Brain microvascular endothelial cell (primary cell): ENCODE measurements at regions not wholly inside any gene's neighbourhood (a gene's known extent, or its start where the extent isn't known, plus 50 kb on each side); places are given as distances from the start of the nearest gene placed in this dataset.
"Not testable (repeated sequence)": the region's sequence is repeated elsewhere in the genome, so short reads cannot be mapped to it uniquely, and the experiment has no call there.

Experiments used
- DNase-seq: peaks from one replicate; pipeline ENCODE4 v3.0.0-alpha.2; 2020
- H3K27ac ChIP-seq: fragments of 250-450 bp; sonication (Bioruptor Pico); 2 replicates; pipeline ENCODE4 v1.5.1; 2020; ENCODE audit warnings: mild to moderate bottlenecking, moderate library complexity
- H3K27me3 ChIP-seq: fragments of 250-450 bp; sonication (Bioruptor Pico); replicated peaks from 2 replicates; pipeline ENCODE4 v1.5.1; 2020; ENCODE audit warnings: mild to moderate bottlenecking
- H3K36me3 ChIP-seq: fragments of 250-450 bp; sonication (Bioruptor Pico); replicated peaks from 2 replicates; pipeline ENCODE4 v1.5.1; 2020; ENCODE audit warnings: mild to moderate bottlenecking
- H3K4me3 ChIP-seq: 2 replicates; pipeline ENCODE4 v1.5.1; 2011; ENCODE audit warnings: low read depth, mild to moderate bottlenecking, control low read depth, low read length, moderate library complexity
- in situ Hi-C: cut with HindIII; loops from 2 replicates; pipeline ENCODE4 v1.10.0; 2017; ENCODE audit warnings: low sequenced_read_pairs, low pct_ligation_motif_present
- TF ChIP-seq, protein P1 (sequence below): IDR thresholded peaks from 2 replicates; pipeline ENCODE4 v1.5.1; 2011; ENCODE audit warnings: low read depth, mild to moderate bottlenecking, moderate library complexity, low read length, control low read depth, inconsistent platforms; ENCODE audit errors: missing control alignments

DNA sequence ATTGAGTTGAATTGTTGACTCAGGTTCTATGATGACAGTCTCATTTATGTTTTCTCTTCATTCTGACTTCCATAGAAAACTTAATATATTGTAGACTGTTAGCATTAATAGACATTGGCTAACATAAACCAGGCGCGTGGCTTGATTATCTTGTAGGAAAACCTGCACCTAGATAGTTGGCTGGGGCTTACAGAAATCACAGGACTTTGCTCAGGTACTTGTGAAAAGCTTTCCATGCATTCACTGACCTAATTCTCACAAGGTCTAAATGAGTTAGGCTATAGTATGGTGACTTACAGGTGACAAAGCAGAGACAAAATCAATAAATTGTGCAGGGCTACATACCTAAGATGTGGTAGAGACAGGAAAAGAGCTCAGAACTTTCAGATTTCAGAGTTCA is 212.8 kb downstream of the GPAT3 start:
- TF ChIP-seq, protein P1, sequence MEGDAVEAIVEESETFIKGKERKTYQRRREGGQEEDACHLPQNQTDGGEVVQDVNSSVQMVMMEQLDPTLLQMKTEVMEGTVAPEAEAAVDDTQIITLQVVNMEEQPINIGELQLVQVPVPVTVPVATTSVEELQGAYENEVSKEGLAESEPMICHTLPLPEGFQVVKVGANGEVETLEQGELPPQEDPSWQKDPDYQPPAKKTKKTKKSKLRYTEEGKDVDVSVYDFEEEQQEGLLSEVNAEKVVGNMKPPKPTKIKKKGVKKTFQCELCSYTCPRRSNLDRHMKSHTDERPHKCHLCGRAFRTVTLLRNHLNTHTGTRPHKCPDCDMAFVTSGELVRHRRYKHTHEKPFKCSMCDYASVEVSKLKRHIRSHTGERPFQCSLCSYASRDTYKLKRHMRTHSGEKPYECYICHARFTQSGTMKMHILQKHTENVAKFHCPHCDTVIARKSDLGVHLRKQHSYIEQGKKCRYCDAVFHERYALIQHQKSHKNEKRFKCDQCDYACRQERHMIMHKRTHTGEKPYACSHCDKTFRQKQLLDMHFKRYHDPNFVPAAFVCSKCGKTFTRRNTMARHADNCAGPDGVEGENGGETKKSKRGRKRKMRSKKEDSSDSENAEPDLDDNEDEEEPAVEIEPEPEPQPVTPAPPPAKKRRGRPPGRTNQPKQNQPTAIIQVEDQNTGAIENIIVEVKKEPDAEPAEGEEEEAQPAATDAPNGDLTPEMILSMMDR = no peak
- in situ Hi-C loops = no loop called here
- no peaks in the 10 kb centered on the region for H3K27me3 ChIP-seq
- DNase-seq = no peak
- H3K27ac ChIP-seq = no peak overlapping the region
- H3K36me3 ChIP-seq = no peaks in the 10 kb centered on the region
- no peak overlapping the region for H3K4me3 ChIP-seq

DNA sequence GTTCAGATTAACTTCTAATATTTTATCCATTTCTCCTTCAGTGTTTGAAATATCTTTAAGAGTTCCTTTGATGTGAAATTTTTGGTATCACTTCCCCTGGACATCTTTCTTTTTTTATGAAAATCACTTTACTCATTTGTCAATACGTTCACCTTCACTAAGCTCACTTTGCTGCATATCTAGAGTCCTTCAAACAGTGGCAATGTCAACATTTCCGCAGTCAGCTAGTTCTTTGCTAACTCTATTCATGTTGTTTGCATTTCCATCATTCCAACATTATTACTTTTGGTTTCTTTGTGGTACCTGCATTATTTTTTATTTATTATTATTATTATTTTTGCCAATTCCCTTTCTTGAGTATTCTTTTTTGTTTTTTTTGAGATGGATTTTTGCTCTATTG is 203.0 kb downstream of the GPAT3 start:
- Histone ChIP-seq H3K27ac (no peak overlapping the region), H3K4me3 (no peak overlapping the region), H3K36me3 (no peaks in the 10 kb centered on the region), H3K27me3 (no peaks in the 10 kb centered on the region)
- DNase-seq = no peak
- in situ Hi-C loops = no loop called here
- TF ChIP-seq, protein P1 = no peak

- TF ChIP-seq, protein P1 = no peak
Measured at GRCh38 chr4:83734576-83734975, 198.7 kb downstream of the GPAT3 start.

DNA sequence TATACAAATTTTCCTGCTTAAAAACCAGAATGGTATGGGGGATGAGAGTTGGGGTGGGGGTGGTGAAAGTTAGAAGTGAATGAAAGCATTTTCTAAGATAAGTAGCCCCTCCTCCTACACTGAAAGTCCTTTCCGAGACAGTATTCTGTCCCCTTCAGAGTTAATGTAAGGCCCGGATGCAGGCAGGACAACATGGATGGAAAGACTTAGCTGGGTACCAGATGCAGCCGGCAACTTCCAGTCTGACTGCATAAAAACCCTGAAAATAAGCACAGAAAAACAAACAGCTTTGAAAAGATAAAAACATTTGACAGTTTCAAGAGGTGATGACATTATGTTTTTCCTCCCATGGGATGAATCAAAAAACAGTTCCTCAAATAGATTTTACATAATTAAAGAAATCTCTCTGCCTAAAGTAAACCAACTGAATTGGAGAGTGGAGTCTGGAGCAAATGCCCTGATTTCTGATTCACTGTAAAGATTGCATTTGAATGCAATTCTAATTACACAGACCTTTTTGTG is 196.3 kb downstream of the GPAT3 start:
- TF ChIP-seq, protein P1 = no peak
- DNase-seq = no peak
- in situ Hi-C loops = no loop called here
- no peaks in the 10 kb centered on the region for H3K27me3 ChIP-seq
- no peak overlapping the region for H3K27ac ChIP-seq
- no peak overlapping the region for H3K4me3 ChIP-seq
- H3K36me3 ChIP-seq = no peaks in the 10 kb centered on the region

More at GRCh38 chr4:83734576-83734975, 198.7 kb downstream of the GPAT3 start:
- no peak overlapping the region for H3K27ac ChIP-seq
- no peak overlapping the region for H3K4me3 ChIP-seq
- in situ Hi-C loops = no loop called here
- no peak for DNase-seq
- H3K27me3 ChIP-seq = no peaks in the 10 kb centered on the region
- no peaks in the 10 kb centered on the region for H3K36me3 ChIP-seq

GRCh38 chr4:83731609-83732008 is 195.7 kb downstream of the GPAT3 start:
- in situ Hi-C loops = no loop called here
- peak; percentile 25 for DNase-seq

GRCh38 chr4:83730958-83731357 is 195.1 kb downstream of the GPAT3 start:
- in situ Hi-C loops, H3K27me3 ChIP-seq, H3K4me3 ChIP-seq: not testable (repeated sequence)

More at GRCh38 chr4:83731609-83732008, 195.7 kb downstream of the GPAT3 start:
- H3K4me3 ChIP-seq = no peak overlapping the region
- H3K27me3 ChIP-seq = no peaks in the 10 kb centered on the region
- TF ChIP-seq, protein P1 = no peak
- H3K36me3 ChIP-seq = no peaks in the 10 kb centered on the region
- H3K27ac ChIP-seq = no peak overlapping the region

More at GRCh38 chr4:83730958-83731357, 195.1 kb downstream of the GPAT3 start:
- DNase-seq, H3K36me3 ChIP-seq, H3K27ac ChIP-seq: not testable (repeated sequence)
